ENCODE measurements at regions not wholly inside any gene's neighbourhood (a gene's known extent, or its start where the extent isn't known, plus 50 kb on each side); places are given as distances from the start of the nearest gene placed in this dataset.

GRCh38 chr4:123232439-123232838 is 164.2 kb upstream of the SPRY1 start:
- TF ChIP-seq CTCF (optimal IDR thresholded peaks at IDR 0.05 in 1 of 3, IDR thresholded peaks at IDR 0.05 in 1 of 3, conservative IDR thresholded peaks at IDR 0.05 in 1 of 3; ENCODE audit: extremely low read depth in 1 of 3, insufficient read depth in 2 of 3, low read length in 3 of 3) = no peak
- no peak for TF ChIP-seq EZH2 (IDR thresholded peaks at IDR 0.05; ENCODE audit: low read length)

All from keratinocyte (primary cell).